ENCODE measurements at regions not wholly inside any gene's neighbourhood (a gene's known extent, or its start where the extent isn't known, plus 50 kb on each side); places are given as distances from the start of the nearest gene placed in this dataset.

DNA sequence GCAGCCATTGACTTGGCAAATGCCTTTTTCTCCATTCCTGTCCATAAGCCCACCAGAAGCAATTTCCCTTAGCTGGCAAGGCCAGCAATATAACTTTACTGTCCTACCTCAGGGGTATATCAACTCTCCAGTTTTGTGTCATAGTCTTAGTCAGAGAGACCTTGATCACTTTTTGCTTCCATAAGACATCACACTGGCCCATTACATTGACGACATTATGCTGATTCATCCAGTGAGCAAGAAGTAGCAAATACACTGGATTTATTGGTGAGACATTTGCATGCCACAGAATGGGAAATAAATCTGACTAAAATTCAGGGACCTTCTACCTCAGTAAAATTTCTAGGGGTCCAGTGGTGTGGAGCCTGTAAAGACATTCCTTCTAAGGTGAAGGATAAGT lies 649.7 kb upstream of the ANKRD30A start:
- ChIA-PET CTCF (no interaction called here), RAD21 (ENCODE audit: low non-redundant PET in 1 of 2, low total read pairs in 2 of 2, uncharacterized antibody in 2 of 2, unreplicated experiment in 2 of 2) (no interaction called here), POLR2A (no interaction called here)
- intact Hi-C loops (cut with micrococcal nuclease), result no loop called here
- BruUV-seq (replicated peaks), result no TSS peak
- H3K4me3 ChIP-seq (replicated peaks in 1 of 2; ENCODE audit: low read depth in 1 of 2, low read length in 2 of 2), result no peak overlapping the region
- no peaks in the 10 kb centered on the region for H3K27me3 ChIP-seq (ENCODE audit: insufficient read depth, low read length)
- peaks cover 0 to 11% of the 10 kb centered on the region in 2 experiments; a peak in 2 of 4 replicates for H3K9me3 ChIP-seq (ENCODE audit: control insufficient read depth in 1 of 2, insufficient read depth in 1 of 2, low read depth in 1 of 2, low read length in 2 of 2)
- H3K9me2 ChIP-seq (ENCODE audit: insufficient read depth), result no peaks in the 10 kb centered on the region
- DNase-seq (ENCODE audit: low read depth, low spot score) (no peak), ATAC-seq (no peak)
- H4K20me1 ChIP-seq (ENCODE audit: insufficient read depth), result no peaks in the 10 kb centered on the region
- no peaks in the 10 kb centered on the region for H3K79me2 ChIP-seq (ENCODE audit: insufficient read depth, low read length)
- H3K36me3 ChIP-seq (ENCODE audit: control insufficient read depth in 1 of 2, insufficient read depth in 2 of 2, low read length in 2 of 2), result no peaks in the 10 kb centered on the region
- no peak overlapping the region for H3K9ac ChIP-seq (ENCODE audit: low read length)
- TF ChIP-seq RAD21 (IDR thresholded peaks at IDR 0.05; ENCODE audit: low read depth), result no peak
- no peak for TF ChIP-seq JUND (IDR thresholded peaks at IDR 0.05)
- H3K4me1 ChIP-seq (ENCODE audit: control insufficient read depth in 1 of 2, insufficient read depth in 2 of 2, low read length in 2 of 2), result no peaks in the 10 kb centered on the region
- no peak overlapping the region for H3K27ac ChIP-seq (ENCODE audit: low read depth, low read length)
- no peak overlapping the region for H3K4me2 ChIP-seq (ENCODE audit: low read length)
- no peak overlapping the region for H2AFZ ChIP-seq (ENCODE audit: low read depth, low read length, poor library complexity, severe bottlenecking)

- H3K4me3 ChIP-seq (replicated peaks in 1 of 2; ENCODE audit: low read depth in 1 of 2, low read length in 2 of 2), result no peak overlapping the region
- H3K9ac ChIP-seq (ENCODE audit: low read length), result no peak overlapping the region
- no peaks in the 10 kb centered on the region for H3K4me1 ChIP-seq (ENCODE audit: control insufficient read depth in 1 of 2, insufficient read depth in 2 of 2, low read length in 2 of 2)
- H3K79me2 ChIP-seq (ENCODE audit: insufficient read depth, low read length), result no peaks in the 10 kb centered on the region
- no peaks in the 10 kb centered on the region for H3K27me3 ChIP-seq (ENCODE audit: insufficient read depth, low read length)
- TF ChIP-seq SIN3A (IDR thresholded peaks at IDR 0.05; ENCODE audit: low read depth) (no peak), JUND (IDR thresholded peaks at IDR 0.05) (no peak), YY1 (IDR thresholded peaks at IDR 0.05; ENCODE audit: extremely low read depth, insufficient replicate concordance, low read depth, low read length) (no peak), ZNF274 (IDR thresholded peaks at IDR 0.05; ENCODE audit: low read depth, low read length) (no peak), TCF7L2 (IDR thresholded peaks at IDR 0.05; ENCODE audit: borderline replicate concordance, extremely low read depth, insufficient read depth, insufficient read length) (no peak), ZFX (IDR thresholded peaks at IDR 0.05) (no peak), ATF3 (IDR thresholded peaks at IDR 0.05) (no peak), POLR2A (IDR thresholded peaks at IDR 0.05; ENCODE audit: borderline replicate concordance, extremely low read depth, insufficient read depth, insufficient read length) (no peak), FOSL1 (IDR thresholded peaks at IDR 0.05; ENCODE audit: low read depth) (no peak)
- TF ChIP-seq, protein P1, sequence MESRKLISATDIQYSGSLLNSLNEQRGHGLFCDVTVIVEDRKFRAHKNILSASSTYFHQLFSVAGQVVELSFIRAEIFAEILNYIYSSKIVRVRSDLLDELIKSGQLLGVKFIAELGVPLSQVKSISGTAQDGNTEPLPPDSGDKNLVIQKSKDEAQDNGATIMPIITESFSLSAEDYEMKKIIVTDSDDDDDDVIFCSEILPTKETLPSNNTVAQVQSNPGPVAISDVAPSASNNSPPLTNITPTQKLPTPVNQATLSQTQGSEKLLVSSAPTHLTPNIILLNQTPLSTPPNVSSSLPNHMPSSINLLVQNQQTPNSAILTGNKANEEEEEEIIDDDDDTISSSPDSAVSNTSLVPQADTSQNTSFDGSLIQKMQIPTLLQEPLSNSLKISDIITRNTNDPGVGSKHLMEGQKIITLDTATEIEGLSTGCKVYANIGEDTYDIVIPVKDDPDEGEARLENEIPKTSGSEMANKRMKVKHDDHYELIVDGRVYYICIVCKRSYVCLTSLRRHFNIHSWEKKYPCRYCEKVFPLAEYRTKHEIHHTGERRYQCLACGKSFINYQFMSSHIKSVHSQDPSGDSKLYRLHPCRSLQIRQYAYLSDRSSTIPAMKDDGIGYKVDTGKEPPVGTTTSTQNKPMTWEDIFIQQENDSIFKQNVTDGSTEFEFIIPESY (IDR thresholded peaks at IDR 0.05; ENCODE audit: extremely low read depth, insufficient replicate concordance, low read length), result no peak
- no peak overlapping the region for H2AFZ ChIP-seq (ENCODE audit: low read depth, low read length, poor library complexity, severe bottlenecking)
- POLR2A ChIA-PET, result no interaction called here
- no peaks in the 10 kb centered on the region for H3K9me2 ChIP-seq (ENCODE audit: insufficient read depth)
- no peaks in the 10 kb centered on the region for H4K20me1 ChIP-seq (ENCODE audit: insufficient read depth)
- no peak overlapping the region for H3K4me2 ChIP-seq (ENCODE audit: low read length)
- RAD21 ChIA-PET (ENCODE audit: low non-redundant PET in 1 of 2, low total read pairs in 2 of 2, uncharacterized antibody in 2 of 2, unreplicated experiment in 2 of 2), result no interaction called here
- no peaks in the 10 kb centered on the region for H3K36me3 ChIP-seq (ENCODE audit: control insufficient read depth in 1 of 2, insufficient read depth in 2 of 2, low read length in 2 of 2)
- CTCF ChIA-PET, result no interaction called here
- H3K27ac ChIP-seq (ENCODE audit: low read depth, low read length), result no peak overlapping the region
- peaks cover 0 to 12% of the 10 kb centered on the region in 2 experiments; a peak in 2 of 4 replicates for H3K9me3 ChIP-seq (ENCODE audit: control insufficient read depth in 1 of 2, insufficient read depth in 1 of 2, low read depth in 1 of 2, low read length in 2 of 2)
- ATAC-seq (no peak), DNase-seq (ENCODE audit: low read depth, low spot score) (no peak)
- intact Hi-C loops (cut with micrococcal nuclease), result no loop called here
- no TSS peak for BruUV-seq (replicated peaks)
Measured at GRCh38 chr10:36474456-36474855, 650.9 kb upstream of the ANKRD30A start.
